ENCODE measurements at regions not wholly inside any gene's neighbourhood (a gene's known extent, or its start where the extent isn't known, plus 50 kb on each side); places are given as distances from the start of the nearest gene placed in this dataset.
"Not testable (repeated sequence)": the region's sequence is repeated elsewhere in the genome, so short reads cannot be mapped to it uniquely, and the experiment has no call there.

DNA sequence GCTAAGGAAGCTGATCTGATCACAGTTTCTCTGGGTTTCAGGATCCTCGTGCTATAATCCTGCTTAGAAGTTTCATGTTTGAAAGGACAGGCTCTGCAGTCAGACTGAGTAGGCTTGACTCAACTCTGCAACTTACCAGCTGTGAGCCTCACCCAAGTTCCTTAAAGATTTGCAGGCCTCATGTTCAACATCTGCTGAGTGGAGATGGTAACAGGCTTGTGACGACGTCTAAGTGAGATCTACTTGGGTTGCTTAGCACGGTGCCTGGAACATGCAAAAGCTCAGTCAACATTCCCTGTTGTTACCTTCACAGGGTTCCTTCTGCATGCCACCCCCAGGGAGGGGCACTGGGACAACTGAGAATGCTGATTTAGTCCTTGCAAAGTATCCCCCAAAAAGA lies 164.2 kb downstream of the C1D start:
- DNase-seq: no peak
- no peak for ATAC-seq
- intact Hi-C loops (cut with DNase I): no loop called here

GRCh38 chr2:67899187-67899586 lies 163.6 kb downstream of the C1D start:
- intact Hi-C loops (cut with DNase I): no loop called here
- DNase-seq (no peak), ATAC-seq (no peak)

- DNase-seq (no peak), ATAC-seq (no peak)
- intact Hi-C loops (cut with DNase I): no loop called here
Measured at GRCh38 chr2:67900826-67901225, 162.0 kb downstream of the C1D start.

GRCh38 chr2:67904566-67904965 lies 158.2 kb downstream of the C1D start:
- DNase-seq (no peak), ATAC-seq (no peak)
- intact Hi-C loops (cut with DNase I): no loop called here

DNA sequence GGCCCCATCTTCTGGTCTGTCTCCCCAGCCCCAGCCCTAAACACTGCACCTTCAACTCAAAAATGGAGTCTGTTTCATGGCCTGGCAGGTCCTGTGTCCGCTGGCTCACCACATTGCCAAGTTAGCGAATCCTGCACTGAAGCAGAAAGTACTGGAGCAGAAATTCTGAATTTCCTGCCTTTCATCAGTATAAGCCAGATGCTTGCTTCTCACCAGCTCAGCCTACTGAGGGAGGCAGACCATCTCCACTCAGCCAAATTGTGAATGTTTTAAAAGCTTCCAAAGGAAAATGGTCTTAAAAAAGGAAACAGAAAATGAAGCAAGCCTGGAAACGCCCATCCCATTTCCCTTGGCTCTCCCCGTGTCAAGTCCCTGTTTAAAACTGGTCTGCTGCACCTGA lies 157.8 kb downstream of the C1D start:
- ATAC-seq (no peak), DNase-seq (no peak)
- intact Hi-C loops (cut with DNase I): no loop called here

DNA sequence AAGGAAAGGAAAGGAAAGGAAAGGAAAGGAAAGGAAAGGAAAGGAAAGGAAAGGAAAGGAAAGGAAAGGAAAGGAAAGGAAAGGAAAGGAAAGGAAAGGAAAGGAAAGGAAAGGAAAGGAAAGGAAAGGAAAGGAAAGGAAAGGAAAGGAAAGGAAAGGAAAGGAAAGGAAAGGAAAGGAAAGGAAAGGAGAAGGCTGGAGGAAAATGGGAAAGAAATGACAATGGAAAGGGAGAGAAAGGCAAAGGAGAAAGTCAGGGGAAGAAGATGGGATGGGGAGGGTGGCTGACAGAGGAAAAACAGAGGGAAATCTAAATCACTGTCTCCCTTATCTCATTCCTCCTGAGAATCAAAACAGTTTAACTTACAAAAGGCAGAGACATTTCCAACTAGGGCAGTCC lies 156.3 kb downstream of the C1D start:
- ATAC-seq; DNase-seq; intact Hi-C loops (cut with DNase I): not testable (repeated sequence)

DNA sequence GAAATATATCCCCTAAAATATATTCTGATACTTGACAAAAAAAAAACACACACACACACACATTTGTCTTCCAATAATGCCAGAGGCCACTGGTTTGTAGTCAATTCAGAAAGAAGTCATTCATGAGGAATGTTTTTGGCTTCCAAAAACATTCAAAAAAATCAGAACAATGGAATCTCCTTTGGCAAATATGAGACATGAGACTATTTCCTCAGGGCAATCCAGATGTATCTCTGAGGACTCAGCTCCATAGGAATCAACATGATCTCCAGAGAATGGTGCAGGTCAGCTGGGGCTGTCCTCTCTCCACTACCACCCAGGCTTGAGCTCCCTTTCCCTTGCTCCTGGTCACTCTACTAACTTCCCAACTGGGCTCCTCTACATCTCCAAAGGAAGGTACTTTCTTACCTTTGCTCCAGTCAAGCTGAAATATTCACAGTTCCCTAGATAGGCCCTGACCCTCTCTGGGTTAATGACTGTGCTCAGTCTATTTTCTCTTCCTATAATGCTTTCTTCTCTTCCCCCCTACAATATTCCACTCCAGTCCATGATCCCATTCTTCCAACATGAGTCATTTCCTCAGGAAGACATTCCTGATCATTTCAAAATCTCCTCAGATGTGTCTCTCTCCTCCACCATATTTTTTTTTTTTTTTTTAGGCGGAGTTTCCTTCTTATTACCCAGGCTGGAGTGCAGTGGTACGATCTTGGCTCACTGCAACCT lies 145.3 kb downstream of the C1D start:
- no peak for DNase-seq
- intact Hi-C loops (cut with DNase I): no loop called here
- ATAC-seq: peak in 1 of 2 donors; percentile 51

- no peak for DNase-seq
- intact Hi-C loops (cut with DNase I): no loop called here
- peak in 1 of 2 donors; percentile 48 for ATAC-seq
Measured at GRCh38 chr2:67918471-67918870, 144.3 kb downstream of the C1D start.

GRCh38 chr2:67919490-67919889 lies 143.3 kb downstream of the C1D start:
- DNase-seq: no peak
- intact Hi-C loops (cut with DNase I): no loop called here
- no peak for ATAC-seq

DNA sequence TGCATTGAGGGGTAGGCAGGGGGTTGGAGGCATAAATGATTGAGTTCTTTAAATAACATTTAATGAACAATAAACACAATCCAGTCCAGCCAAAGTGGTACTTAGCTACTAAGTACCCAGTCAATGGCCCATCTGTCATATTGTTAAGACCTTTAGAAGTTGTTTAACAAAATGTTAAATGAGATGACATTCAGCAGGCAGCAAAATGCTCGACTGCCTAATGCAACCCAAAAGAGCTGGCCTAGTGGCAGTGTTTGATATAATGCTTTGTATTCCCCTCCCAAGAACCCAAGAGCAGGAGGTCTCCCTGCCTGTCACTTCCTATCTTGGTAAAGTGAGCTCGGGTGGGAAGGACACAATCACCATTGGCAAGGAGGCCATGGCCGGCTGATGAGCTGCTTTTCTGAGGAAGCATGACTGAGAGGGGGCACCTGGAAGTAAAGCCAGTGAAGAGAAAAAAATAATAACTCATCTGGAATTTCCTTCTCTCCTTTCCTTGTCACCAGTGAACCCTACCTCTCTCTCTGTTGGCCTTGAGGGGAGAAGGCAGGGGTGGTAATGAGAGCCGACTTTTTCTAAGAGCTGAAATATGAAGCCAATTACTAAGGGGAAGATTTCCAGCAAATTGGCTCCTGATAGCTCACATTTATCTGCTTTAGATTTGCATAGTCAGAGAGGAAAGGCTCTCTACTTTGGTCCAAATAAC lies 140.6 kb downstream of the C1D start:
- ATAC-seq (no peak), DNase-seq (no peak)
- intact Hi-C loops (cut with DNase I): no loop called here

DNA sequence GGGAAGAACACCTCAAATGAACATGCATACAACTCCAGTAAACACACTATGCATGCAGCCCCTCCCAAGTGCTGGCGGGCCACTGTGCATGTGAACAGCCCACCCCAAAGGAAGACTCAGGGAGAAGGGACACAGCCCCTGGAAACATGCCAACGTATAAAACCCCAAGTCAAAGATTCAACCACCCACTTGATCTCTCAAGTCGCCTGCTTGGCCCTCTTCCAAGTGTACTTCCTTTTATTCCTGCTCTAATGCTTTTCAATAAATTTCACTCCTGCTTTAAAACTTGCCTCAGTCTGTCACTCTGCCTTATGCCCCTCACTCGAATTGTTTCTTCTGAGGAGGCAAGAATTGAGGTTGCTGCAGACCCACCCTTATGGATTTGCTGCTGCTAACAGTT lies 139.1 kb downstream of the C1D start:
- intact Hi-C loops (cut with DNase I): no loop called here
- ATAC-seq (no peak), DNase-seq (no peak)

DNA sequence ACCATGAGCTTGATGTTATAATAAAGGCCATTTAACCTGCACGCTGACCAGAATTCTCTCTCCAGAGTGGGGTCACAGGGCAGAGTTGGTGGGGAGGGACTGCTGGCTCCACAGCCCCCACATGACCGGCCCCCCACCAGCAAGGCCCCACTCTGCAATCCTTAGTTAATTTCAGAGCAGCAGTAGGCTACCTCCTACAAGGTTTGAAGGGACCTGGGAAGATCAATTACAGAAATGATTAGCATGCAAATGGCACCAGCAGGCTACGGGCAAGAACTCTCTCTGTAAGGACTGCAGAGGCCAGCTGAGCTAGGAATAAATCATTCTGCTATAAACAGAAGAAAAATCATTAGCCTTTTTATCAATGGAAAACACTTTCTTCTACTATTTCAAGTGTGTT lies 135.3 kb downstream of the C1D start:
- ATAC-seq: no peak
- intact Hi-C loops (cut with DNase I): no loop called here

DNA sequence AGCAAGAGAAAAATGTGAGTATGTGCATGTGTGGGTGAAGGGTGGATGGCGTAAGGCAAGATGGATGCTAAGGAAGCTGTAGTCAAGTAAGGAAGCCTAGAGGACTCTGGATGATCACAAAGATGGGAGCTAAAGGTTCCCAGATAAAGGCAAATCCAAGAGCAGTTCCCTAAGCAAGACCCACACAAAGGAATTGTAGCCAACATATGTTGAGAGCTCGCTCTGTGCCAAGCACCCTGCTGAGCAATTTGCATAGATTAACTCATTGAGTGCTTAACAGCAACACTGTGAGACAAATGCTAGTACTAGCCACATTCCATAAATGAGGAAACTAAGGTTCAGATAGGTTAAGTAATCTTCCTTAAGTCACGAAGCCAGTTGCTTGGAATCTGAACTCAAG lies 132.6 kb downstream of the C1D start:
- DNase-seq (no peak), ATAC-seq (no peak)
- intact Hi-C loops (cut with DNase I): no loop called here

More for the DNA sequence above, 135.3 kb downstream of the C1D start:
- no peak for DNase-seq

DNA sequence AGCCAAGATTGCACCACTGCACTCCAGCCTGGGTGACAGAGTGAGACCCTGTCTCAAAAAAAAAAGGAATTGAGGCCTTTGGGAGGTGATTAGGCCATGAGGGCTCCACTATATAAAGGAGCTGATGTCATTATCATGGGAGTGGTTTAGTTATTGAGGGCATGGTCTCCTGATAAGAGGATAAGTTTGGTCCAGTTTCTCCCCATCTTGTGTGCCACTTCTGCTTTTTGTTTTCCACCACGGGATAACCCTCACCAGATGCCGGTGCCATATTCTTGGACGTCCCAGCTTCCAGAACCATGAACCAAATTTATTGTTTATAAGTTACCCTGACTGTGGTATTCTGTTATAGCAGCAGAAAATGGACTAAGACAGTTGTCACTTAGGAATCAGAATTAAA lies 125.8 kb downstream of the C1D start:
- intact Hi-C loops (cut with DNase I): no loop called here
- no peak for ATAC-seq
- DNase-seq: no peak

DNA sequence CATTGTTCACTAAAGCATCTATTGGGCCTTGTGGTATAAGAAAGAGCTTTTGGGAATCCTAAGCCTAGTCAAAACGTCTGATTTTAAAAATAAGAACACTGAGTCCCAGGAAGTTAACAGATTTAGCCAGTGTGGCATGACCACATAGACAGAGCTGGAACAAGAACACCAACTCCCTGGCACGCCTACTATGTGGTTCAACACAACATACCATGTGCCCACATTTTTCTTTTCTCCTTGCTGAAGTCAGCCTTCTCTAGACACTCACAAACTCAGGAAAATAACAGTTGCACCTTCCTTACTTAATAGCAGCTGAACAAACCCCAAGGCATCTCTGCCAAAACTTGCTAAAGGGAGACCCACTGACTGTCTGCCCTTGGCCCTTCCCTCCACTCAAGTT lies 124.8 kb downstream of the C1D start:
- DNase-seq (no peak), ATAC-seq (no peak)
- intact Hi-C loops (cut with DNase I): no loop called here

GRCh38 chr2:67945056-67945455 lies 117.7 kb downstream of the C1D start:
- DNase-seq (no peak), ATAC-seq (no peak)
- intact Hi-C loops (cut with DNase I): no loop called here

DNA sequence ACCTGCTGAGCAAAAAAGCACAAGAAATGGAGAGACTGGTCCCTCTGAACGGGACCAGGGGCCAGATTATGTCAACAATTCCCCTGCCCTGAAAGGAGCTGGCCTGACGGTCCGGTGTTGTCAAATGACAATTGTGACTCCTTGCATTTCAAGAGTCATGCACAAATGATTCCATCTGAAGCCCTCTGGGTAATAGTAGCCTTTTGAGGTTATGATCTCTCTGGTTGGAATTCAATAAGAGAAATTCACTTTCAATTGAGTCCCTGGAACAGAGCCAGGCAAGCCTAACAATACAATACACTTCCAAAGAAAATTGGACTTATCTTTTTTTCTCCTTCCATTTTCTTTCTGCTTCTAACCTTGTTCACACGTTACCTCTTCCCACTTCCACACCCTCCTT lies 116.9 kb downstream of the C1D start:
- intact Hi-C loops (cut with DNase I): no loop called here
- DNase-seq: no peak
- no peak for ATAC-seq

GRCh38 chr2:67948057-67948456 lies 114.7 kb downstream of the C1D start:
- intact Hi-C loops (cut with DNase I): no loop called here
- ATAC-seq (no peak), DNase-seq (no peak)

- intact Hi-C loops (cut with DNase I): no loop called here
- ATAC-seq (no peak), DNase-seq (no peak)
Measured at GRCh38 chr2:67948506-67948905, 114.3 kb downstream of the C1D start.

GRCh38 chr2:67950018-67950417 lies 112.8 kb downstream of the C1D start:
- ATAC-seq: no peak
- DNase-seq: no peak
- intact Hi-C loops (cut with DNase I): no loop called here

- ATAC-seq (no peak), DNase-seq (no peak)
- intact Hi-C loops (cut with DNase I): no loop called here
Measured at GRCh38 chr2:67950919-67951318, 111.9 kb downstream of the C1D start.

Measured in left cardiac atrium (tissue), 4 donors.